ENCODE measurements at regions not wholly inside any gene's neighbourhood (a gene's known extent, or its start where the extent isn't known, plus 50 kb on each side); places are given as distances from the start of the nearest gene placed in this dataset.

GRCh38 chr1:24996983-24997893 lies 67.2 kb upstream of the RUNX3 start:
- H3K4me2 ChIP-seq: no peak overlapping the region
- CTCF ChIA-PET: interaction anchor here (0.6 kb wide), 1 partner anchor 133 kb away, joined by 3 read pairs; no protein-coding TSS in a partner anchor
- no TSS peak for BruUV-seq (replicated peaks)

GRCh38 chr1:24996456-24996855 lies 66.4 kb upstream of the RUNX3 start:
- POLR2A ChIA-PET (ENCODE audit: unreplicated experiment): no interaction called here
- Histone ChIP-seq H3F3A (ENCODE audit: insufficient read depth, low read depth) (no peaks in the 10 kb centered on the region), H2AFZ (no peak overlapping the region), H3K9me2 (ENCODE audit: insufficient read depth) (no peaks in the 10 kb centered on the region), H3K79me2 (ENCODE audit: low read depth) (no peaks in the 10 kb centered on the region), H3K4me2 (no peak overlapping the region), H3K4me1 (replicated peaks; ENCODE audit: insufficient read depth) (no peaks in the 10 kb centered on the region), H4K20me1 (ENCODE audit: insufficient read depth) (no peaks in the 10 kb centered on the region), H3K27ac (no peak overlapping the region), H3K27me3 (ENCODE audit: insufficient read depth, low read depth) (no peaks in the 10 kb centered on the region), H3K36me3 (ENCODE audit: low read depth) (no peaks in the 10 kb centered on the region), H3K4me3 (no peak overlapping the region), H3K9me3 (ENCODE audit: insufficient read depth, low read depth) (no peaks in the 10 kb centered on the region)
- no peak for DNase-seq
- CTCF ChIA-PET: no interaction called here
- intact Hi-C loops (cut with micrococcal nuclease; ENCODE audit: unreplicated experiment): no loop called here
- no TSS peak for BruUV-seq (replicated peaks)
- TF ChIP-seq EZH2 (IDR thresholded peaks at IDR 0.05; ENCODE audit: low read depth) (no peak), CTCF (conservative IDR thresholded peaks at IDR 0.05) (no peak)

More at GRCh38 chr1:24996983-24997893, 67.2 kb upstream of the RUNX3 start:
- H3K9me3 ChIP-seq (ENCODE audit: insufficient read depth, low read depth): no peaks in the 10 kb centered on the region
- DNase-seq: no peak
- TF ChIP-seq EZH2 (IDR thresholded peaks at IDR 0.05; ENCODE audit: low read depth): no peak
- no peak for TF ChIP-seq CTCF (conservative IDR thresholded peaks at IDR 0.05)
- no peaks in the 10 kb centered on the region for H3F3A ChIP-seq (ENCODE audit: insufficient read depth, low read depth)
- H3K4me3 ChIP-seq: no peak overlapping the region
- H4K20me1 ChIP-seq (ENCODE audit: insufficient read depth): no peaks in the 10 kb centered on the region
- H3K27ac ChIP-seq: no peak overlapping the region
- H3K79me2 ChIP-seq (ENCODE audit: low read depth): no peaks in the 10 kb centered on the region
- POLR2A ChIA-PET (ENCODE audit: unreplicated experiment): no interaction called here
- H3K36me3 ChIP-seq (ENCODE audit: low read depth): no peaks in the 10 kb centered on the region
- intact Hi-C loops (cut with micrococcal nuclease; ENCODE audit: unreplicated experiment): no loop called here
- H3K27me3 ChIP-seq (ENCODE audit: insufficient read depth, low read depth): no peaks in the 10 kb centered on the region
- H2AFZ ChIP-seq: no peak overlapping the region
- H3K4me1 ChIP-seq (replicated peaks; ENCODE audit: insufficient read depth): no peaks in the 10 kb centered on the region
- H3K9me2 ChIP-seq (ENCODE audit: insufficient read depth): no peaks in the 10 kb centered on the region

DNA sequence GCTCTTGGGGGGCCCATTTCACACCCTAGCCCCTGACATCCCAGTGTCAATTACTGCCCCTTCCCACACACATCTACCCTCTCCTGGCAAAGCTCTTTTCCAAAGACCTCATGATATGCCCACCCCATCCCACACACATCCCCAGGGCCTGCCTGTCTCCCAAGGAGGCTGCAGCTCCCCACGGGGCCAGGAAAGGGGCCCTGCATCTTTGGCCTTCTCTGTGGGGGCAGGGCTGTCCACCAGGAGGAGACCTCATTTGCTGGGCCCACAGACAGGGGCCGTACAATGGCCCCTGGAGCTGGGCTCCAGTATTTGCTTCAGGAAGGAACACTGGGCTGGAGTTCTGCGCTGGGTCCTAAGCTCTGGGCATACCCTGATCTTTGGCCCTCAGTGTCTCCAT lies 65.6 kb upstream of the RUNX3 start:
- CTCF ChIA-PET: no interaction called here

More for the DNA sequence above, 65.6 kb upstream of the RUNX3 start:
- intact Hi-C loops (cut with micrococcal nuclease; ENCODE audit: unreplicated experiment): no loop called here
- Histone ChIP-seq H3K79me2 (ENCODE audit: low read depth) (no peaks in the 10 kb centered on the region), H3K27ac (no peak overlapping the region), H3F3A (ENCODE audit: insufficient read depth, low read depth) (no peaks in the 10 kb centered on the region), H3K9me3 (ENCODE audit: insufficient read depth, low read depth) (no peaks in the 10 kb centered on the region), H2AFZ (no peak overlapping the region), H3K9me2 (ENCODE audit: insufficient read depth) (no peaks in the 10 kb centered on the region), H3K4me3 (no peak overlapping the region), H3K4me2 (no peak overlapping the region), H4K20me1 (ENCODE audit: insufficient read depth) (no peaks in the 10 kb centered on the region), H3K4me1 (replicated peaks; ENCODE audit: insufficient read depth) (no peaks in the 10 kb centered on the region), H3K27me3 (ENCODE audit: insufficient read depth, low read depth) (no peaks in the 10 kb centered on the region), H3K36me3 (ENCODE audit: low read depth) (no peaks in the 10 kb centered on the region)
- TF ChIP-seq CTCF (conservative IDR thresholded peaks at IDR 0.05) (no peak), EZH2 (IDR thresholded peaks at IDR 0.05; ENCODE audit: low read depth) (no peak)
- DNase-seq: no peak
- POLR2A ChIA-PET (ENCODE audit: unreplicated experiment): no interaction called here
- BruUV-seq (replicated peaks): no TSS peak

Measured in PC-9 (cell line).